HEK293T (cell line): ENCODE measurements at regions not wholly inside any gene's neighbourhood (a gene's known extent, or its start where the extent isn't known, plus 50 kb on each side); places are given as distances from the start of the nearest gene placed in this dataset.

Source experiments
- CTCF ChIA-PET: fragments of 350-600 bp; formaldehyde crosslinking; extraction: SDS; loops from one replicate; lab custom pipeline; 2021; ENCODE audit warnings: antibody characterized with exemption, inconsistent platforms; lab: Yijun Ruan, JAX
- POLR2A ChIA-PET: fragments of 350-600 bp; formaldehyde crosslinking; extraction: SDS; loops from one replicate; lab custom pipeline; 2020; ENCODE audit warnings: antibody characterized with exemption, inconsistent platforms; lab: Yijun Ruan, JAX
- DNase-seq: peaks from one replicate; pipeline ENCODE4 v3.0.0; 2012; ENCODE audit warnings: mixed read lengths; ENCODE audit errors: extremely low spot score
- ARNT ChIP-seq: fragments of 450-650 bp; IDR thresholded peaks from 2 replicates; pipeline ENCODE4 v1.6.1; 2017; ENCODE audit warnings: mild to moderate bottlenecking
- BHLHE40 ChIP-seq: fragments of 450-650 bp; IDR thresholded peaks from 2 replicates; pipeline ENCODE4 v1.6.1; 2016; ENCODE audit warnings: mild to moderate bottlenecking, moderate library complexity, borderline replicate concordance
- CTBP1 ChIP-seq: fragments of 450-650 bp; IDR thresholded peaks from 2 replicates; pipeline ENCODE4 v1.6.1; 2016; ENCODE audit warnings: borderline replicate concordance
- ELF4 ChIP-seq: fragments of 450-650 bp; IDR thresholded peaks from 2 replicates; pipeline ENCODE4 v1.6.1; 2017; ENCODE audit warnings: antibody characterized with exemption
- FOXA1 ChIP-seq: fragments of 450-650 bp; IDR thresholded peaks from 2 replicates; pipeline ENCODE4 v1.6.1; 2016; ENCODE audit warnings: mild to moderate bottlenecking
- FOXK2 ChIP-seq: fragments of 450-650 bp; IDR thresholded peaks from 2 replicates; pipeline ENCODE4 v1.6.1; 2016; ENCODE audit warnings: mild to moderate bottlenecking
- FOXM1 ChIP-seq: fragments of 450-650 bp; IDR thresholded peaks from 2 replicates; pipeline ENCODE4 v1.6.1; 2017; ENCODE audit warnings: mild to moderate bottlenecking, borderline replicate concordance
- HDGF ChIP-seq: fragments of 450-650 bp; IDR thresholded peaks from 2 replicates; pipeline ENCODE4 v1.6.1; 2017; ENCODE audit warnings: antibody characterized with exemption, borderline replicate concordance
- L3MBTL2 ChIP-seq: fragments of 450-650 bp; conservative IDR thresholded peaks from 2 replicates; pipeline ENCODE4 v1.6.1; 2016; ENCODE audit warnings: mild to moderate bottlenecking
- LEF1 ChIP-seq: fragments of 450-650 bp; IDR thresholded peaks from 2 replicates; pipeline ENCODE4 v1.6.1; 2017; ENCODE audit warnings: mild to moderate bottlenecking, borderline replicate concordance
- NFRKB ChIP-seq: fragments of 450-650 bp; IDR thresholded peaks from 2 replicates; pipeline ENCODE4 v1.6.1; 2016; ENCODE audit warnings: mild to moderate bottlenecking, moderate library complexity
- PKNOX1 ChIP-seq: fragments of 450-650 bp; IDR thresholded peaks from 2 replicates; pipeline ENCODE4 v1.6.1; 2016
- SP1 ChIP-seq: fragments of 450-650 bp; IDR thresholded peaks from 2 replicates; pipeline ENCODE4 v1.6.1; 2017
- SUZ12 ChIP-seq: fragments of 450-650 bp; IDR thresholded peaks from 2 replicates; pipeline ENCODE4 v1.6.1; 2016; ENCODE audit warnings: mild to moderate bottlenecking
- TARDBP ChIP-seq: fragments of 450-650 bp; IDR thresholded peaks from 2 replicates; pipeline ENCODE4 v1.6.1; 2016
- ZNF384 ChIP-seq: fragments of 450-650 bp; IDR thresholded peaks from 2 replicates; pipeline ENCODE4 v1.6.1; 2016

- ChIA-PET CTCF (no interaction called here), POLR2A (interaction anchor here (0.8 kb wide), 1 partner anchor 11 kb away, joined by 3 read pairs; no protein-coding TSS in a partner anchor)
- no peak for DNase-seq
- TF ChIP-seq ELF4 (no peak), BHLHE40 (no peak), CTBP1 (no peak), ARNT (no peak), FOXM1 (no peak), TARDBP (no peak), ZNF384 (no peak), SP1 (no peak), NFRKB (no peak), FOXA1 (no peak), FOXK2 (no peak), PKNOX1 (no peak), L3MBTL2 (no peak), LEF1 (no peak)
Observed at GRCh38 chr6:33896391-33897188, 92.8 kb upstream of the MLN start.

GRCh38 chr6:33895988-33896387 is 92.2 kb upstream of the MLN start:
- ChIA-PET POLR2A (no interaction called here), CTCF (no interaction called here)
- TF ChIP-seq LEF1: no peak
- DNase-seq: no peak

- TF ChIP-seq LEF1 (no peak), ARNT (no peak), PKNOX1 (no peak), FOXA1 (no peak), NFRKB (no peak), SP1 (no peak), TARDBP (no peak), FOXK2 (no peak), ELF4 (no peak), HDGF (no peak), L3MBTL2 (no peak), BHLHE40 (no peak)
- DNase-seq: no peak
- ChIA-PET CTCF (no interaction called here), POLR2A (no interaction called here)
Observed at GRCh38 chr6:33895296-33895695, 91.5 kb upstream of the MLN start.

- DNase-seq: no peak
- ChIA-PET POLR2A (no interaction called here), CTCF (no interaction called here)
- TF ChIP-seq BHLHE40: no peak
- no peak for TF ChIP-seq SUZ12
- TF ChIP-seq HDGF: no peak
- TF ChIP-seq FOXK2: no peak
- TF ChIP-seq SP1: no peak
- TF ChIP-seq FOXM1: no peak
- TF ChIP-seq L3MBTL2: no peak
Observed at GRCh38 chr6:33894438-33894837, 90.6 kb upstream of the MLN start.

- no peak for DNase-seq
- TF ChIP-seq L3MBTL2 (no peak), BHLHE40 (no peak), SP1 (no peak), FOXA1 (no peak), FOXK2 (no peak)
- ChIA-PET CTCF (no interaction called here), POLR2A (no interaction called here)
Observed at GRCh38 chr6:33892581-33893346, 89.0 kb upstream of the MLN start.

GRCh38 chr6:33888664-33889200 is 84.9 kb upstream of the MLN start:
- DNase-seq: no peak
- ChIA-PET CTCF (no interaction called here), POLR2A (no interaction called here)
- TF ChIP-seq TARDBP (no peak), ZNF384 (no peak), FOXK2 (no peak), SP1 (no peak), FOXA1 (no peak), HDGF (no peak), BHLHE40 (no peak), PKNOX1 (no peak), CTBP1 (no peak), LEF1 (no peak)
